NB4 (cell line): ENCODE measurements at regions not wholly inside any gene's neighbourhood (a gene's known extent, or its start where the extent isn't known, plus 50 kb on each side); places are given as distances from the start of the nearest gene placed in this dataset.

ENCODE experiments used
- DNase-seq: peaks from one replicate; pipeline ENCODE4 v3.0.0; 2010; ENCODE audit warnings: low read depth
- H3K4me3 ChIP-seq: one replicate; pipeline ENCODE4 v1.5.1; 2011; ENCODE audit warnings: mild to moderate bottlenecking, low read depth, low read length, moderate library complexity
- MYC ChIP-seq: IDR thresholded peaks from 2 replicates; pipeline ENCODE4 v1.6.1; 2011; ENCODE audit warnings: low read depth, low read length
- POLR2A ChIP-seq: IDR thresholded peaks from 2 replicates; pipeline ENCODE4 v1.6.1; 2011; ENCODE audit warnings: mild to moderate bottlenecking; ENCODE audit not compliant: insufficient read length; ENCODE audit errors: extremely low read depth
- TF ChIP-seq, protein P1 (sequence below): IDR thresholded peaks from one replicate; pipeline ENCODE4 v1.5.1; 2012; ENCODE audit warnings: low read depth, low read length
- TF ChIP-seq, protein P2 (sequence below): IDR thresholded peaks from 2 replicates; pipeline ENCODE4 v1.6.1; 2011; ENCODE audit warnings: low read depth, low read length

DNA sequence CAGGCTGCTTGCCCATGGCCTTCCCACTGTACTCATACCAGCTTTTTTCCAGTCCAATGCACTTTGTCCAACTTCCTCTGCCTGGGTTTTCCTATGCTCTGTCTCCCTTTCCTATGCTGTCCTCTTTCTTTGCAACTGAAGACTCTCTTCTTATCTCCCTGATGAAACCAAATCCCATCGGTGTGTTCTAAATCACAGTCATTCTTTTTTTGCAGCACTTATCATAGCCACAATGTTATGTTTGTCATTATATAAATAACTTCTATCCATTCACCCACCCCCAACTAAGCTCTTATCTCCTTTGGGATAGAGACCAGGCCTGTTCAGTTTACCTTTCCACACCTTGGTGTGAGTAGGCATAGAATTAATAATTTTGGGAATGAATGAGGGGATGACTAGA is 121.0 kb downstream of the GPX5 start:
- TF ChIP-seq, protein P1, sequence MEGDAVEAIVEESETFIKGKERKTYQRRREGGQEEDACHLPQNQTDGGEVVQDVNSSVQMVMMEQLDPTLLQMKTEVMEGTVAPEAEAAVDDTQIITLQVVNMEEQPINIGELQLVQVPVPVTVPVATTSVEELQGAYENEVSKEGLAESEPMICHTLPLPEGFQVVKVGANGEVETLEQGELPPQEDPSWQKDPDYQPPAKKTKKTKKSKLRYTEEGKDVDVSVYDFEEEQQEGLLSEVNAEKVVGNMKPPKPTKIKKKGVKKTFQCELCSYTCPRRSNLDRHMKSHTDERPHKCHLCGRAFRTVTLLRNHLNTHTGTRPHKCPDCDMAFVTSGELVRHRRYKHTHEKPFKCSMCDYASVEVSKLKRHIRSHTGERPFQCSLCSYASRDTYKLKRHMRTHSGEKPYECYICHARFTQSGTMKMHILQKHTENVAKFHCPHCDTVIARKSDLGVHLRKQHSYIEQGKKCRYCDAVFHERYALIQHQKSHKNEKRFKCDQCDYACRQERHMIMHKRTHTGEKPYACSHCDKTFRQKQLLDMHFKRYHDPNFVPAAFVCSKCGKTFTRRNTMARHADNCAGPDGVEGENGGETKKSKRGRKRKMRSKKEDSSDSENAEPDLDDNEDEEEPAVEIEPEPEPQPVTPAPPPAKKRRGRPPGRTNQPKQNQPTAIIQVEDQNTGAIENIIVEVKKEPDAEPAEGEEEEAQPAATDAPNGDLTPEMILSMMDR: no peak
- TF ChIP-seq POLR2A (no peak), MYC (no peak)
- TF ChIP-seq, protein P2, sequence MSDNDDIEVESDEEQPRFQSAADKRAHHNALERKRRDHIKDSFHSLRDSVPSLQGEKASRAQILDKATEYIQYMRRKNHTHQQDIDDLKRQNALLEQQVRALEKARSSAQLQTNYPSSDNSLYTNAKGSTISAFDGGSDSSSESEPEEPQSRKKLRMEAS: no peak
- DNase-seq: no peak
- no peak overlapping the region for H3K4me3 ChIP-seq

DNA sequence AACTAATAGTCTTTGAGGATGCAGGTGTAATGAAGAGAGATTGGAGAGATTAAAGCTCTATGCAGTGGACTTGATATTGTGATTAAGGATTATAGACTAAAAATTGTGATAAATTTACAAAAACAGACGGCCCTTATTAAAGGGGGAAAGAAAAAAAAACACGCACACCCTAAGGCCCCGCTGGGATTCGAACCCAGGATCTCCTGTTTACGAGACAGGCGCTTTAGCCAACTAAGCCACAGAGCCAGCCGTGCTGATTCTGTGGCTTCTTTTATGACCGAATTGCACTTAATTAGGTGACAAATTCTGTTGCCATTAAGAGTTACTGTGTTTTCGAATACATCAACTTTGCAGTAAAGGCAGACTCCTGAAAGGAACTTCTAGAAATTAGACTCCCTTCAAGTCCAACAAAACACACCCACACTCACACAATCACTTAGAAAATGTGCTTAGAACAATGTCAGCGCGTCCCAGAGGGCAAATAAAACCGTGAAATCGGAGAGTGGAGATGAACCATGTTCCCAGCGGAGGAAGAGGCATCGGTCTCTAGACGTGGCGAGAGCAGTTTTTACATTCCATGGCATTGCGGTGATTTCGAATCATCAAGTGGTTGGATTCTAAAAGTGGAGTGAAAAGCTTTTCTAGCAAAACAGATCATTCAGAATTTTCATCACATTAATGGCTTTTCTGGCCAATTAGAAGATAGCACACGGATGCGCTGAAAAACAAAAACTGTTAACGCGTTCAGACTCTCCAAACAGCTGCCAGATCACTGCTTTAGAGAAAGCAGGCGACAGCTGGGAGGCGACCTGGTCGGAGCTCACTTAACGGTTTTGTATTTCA is 122.6 kb downstream of the GPX5 start:
- DNase-seq: peak; percentile 86
- H3K4me3 ChIP-seq: peak overlapping the region; percentile 74
- TF ChIP-seq, protein P2: 0 out of 2 replicates have a peak, but pooled peaks have one; percentile 2
- no peak; the same call in 1 of the 2 replicates for TF ChIP-seq MYC

DNA sequence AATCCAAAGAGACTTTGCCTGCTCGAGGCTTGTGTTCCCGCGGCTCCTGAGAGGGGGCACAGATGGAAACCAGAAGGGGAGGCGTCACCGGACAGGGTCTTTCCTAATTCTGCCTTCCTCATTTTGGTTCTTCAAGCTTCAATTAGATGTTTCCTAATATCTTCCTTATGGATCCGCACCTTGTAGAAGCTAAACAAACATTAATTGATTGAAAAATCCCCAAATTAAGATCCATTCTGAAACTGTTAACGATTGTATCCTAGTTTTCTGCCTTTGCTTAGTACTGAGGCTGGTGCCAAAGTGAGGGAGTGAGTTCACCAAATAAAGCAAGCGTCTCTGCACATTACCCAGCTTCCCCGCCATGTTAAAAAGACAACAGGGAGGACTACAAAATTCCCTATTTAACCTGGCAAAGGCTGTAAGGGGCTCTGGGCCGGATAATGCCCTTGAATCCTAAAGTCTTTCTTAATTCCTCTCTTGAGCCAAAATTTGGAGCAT is 123.2 kb downstream of the GPX5 start:
- DNase-seq: no peak
- no peak for TF ChIP-seq MYC
- TF ChIP-seq, protein P1: no peak
- TF ChIP-seq POLR2A: no peak
- TF ChIP-seq, protein P2: no peak
- peak overlapping the region; percentile 74 for H3K4me3 ChIP-seq

DNA sequence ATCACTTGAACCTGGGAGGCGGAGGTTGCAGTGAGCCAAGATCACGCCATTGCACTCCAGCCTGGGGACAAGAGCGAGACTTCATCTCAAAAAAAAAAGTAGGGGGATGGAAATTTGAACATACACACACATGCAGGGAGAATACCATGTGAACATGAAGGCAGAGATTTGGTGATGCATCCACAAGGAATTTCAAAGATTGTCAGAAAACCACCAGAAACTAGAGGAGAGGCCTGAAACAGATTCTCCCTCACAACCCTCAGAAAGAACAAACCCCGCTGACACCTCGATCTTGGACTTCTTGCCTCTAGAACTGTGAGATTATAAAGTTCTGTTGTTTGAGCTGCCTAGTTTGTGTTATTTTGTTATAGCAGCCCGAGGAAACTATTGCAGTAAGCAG is 125.5 kb downstream of the GPX5 start:
- H3K4me3 ChIP-seq: no peak overlapping the region
- TF ChIP-seq, protein P2: no peak
- TF ChIP-seq POLR2A (no peak), MYC (no peak)
- TF ChIP-seq, protein P1: no peak
- no peak for DNase-seq

DNA sequence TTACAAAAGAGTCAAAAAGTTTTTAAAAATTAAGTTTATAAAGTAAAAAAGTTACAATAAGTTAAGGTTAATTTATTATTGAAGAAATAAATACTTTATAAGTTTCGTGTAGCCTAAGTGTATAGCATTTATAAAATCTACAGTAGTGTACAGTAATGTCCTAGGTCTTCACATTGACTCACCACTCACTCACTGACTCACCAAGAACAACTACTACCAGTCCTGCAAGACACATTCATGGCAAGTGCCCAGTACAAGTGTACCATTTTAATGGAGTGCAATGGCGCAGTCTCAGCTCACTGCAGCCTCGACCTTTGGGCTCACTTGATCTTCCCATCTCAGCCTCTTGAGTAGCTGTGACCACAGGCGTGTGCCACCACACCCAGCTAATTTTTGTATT is 128.2 kb downstream of the GPX5 start:
- no peak overlapping the region for H3K4me3 ChIP-seq
- TF ChIP-seq, protein P1: no peak
- TF ChIP-seq MYC (no peak), POLR2A (no peak)
- TF ChIP-seq, protein P2: no peak
- no peak for DNase-seq

DNA sequence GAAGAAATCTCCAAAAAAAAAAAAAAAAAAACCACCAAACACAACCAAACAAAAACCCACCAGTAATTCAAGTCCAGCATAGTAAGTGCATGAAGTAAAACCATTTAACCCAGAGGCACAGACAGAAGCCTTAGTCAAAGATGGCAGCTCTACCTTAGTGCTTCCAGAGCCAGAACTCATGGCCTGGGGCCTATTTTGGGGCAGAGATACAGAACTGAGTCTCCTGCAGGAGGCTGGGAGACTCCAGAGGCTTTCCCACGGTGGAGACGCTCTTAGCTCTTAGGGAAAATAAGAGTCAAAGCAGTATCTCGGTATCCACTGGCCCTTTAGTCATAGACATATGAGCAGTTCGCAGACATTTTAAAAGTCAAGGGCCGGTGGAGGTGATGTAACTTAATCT is 129.5 kb downstream of the GPX5 start:
- no peak overlapping the region for H3K4me3 ChIP-seq
- TF ChIP-seq POLR2A (no peak), MYC (no peak)
- TF ChIP-seq, protein P2: no peak
- TF ChIP-seq, protein P1: no peak
- no peak for DNase-seq
